PC-9 (cell line): ENCODE measurements at regions not wholly inside any gene's neighbourhood (a gene's known extent, or its start where the extent isn't known, plus 50 kb on each side); places are given as distances from the start of the nearest gene placed in this dataset.

ENCODE experiments used
- CTCF ChIP-seq: fragments of 200-600 bp; sonication (generic); conservative IDR thresholded peaks from 2 replicates; pipeline ENCODE4 v1.6.1; 2017; ENCODE audit warnings: mixed run types, antibody characterized with exemption, mild to moderate bottlenecking, moderate library complexity
- EZH2 ChIP-seq: fragments of 200-600 bp; sonication (generic); IDR thresholded peaks from 2 replicates; pipeline ENCODE4 v1.8.0; 2017; ENCODE audit warnings: antibody characterized with exemption, low read depth

- TF ChIP-seq CTCF (no peak), EZH2 (no peak)
Observed at GRCh38 chr5:5011151-5011550, 129.0 kb upstream of the ADAMTS16 start.
